ENCODE measurements at regions not wholly inside any gene's neighbourhood (a gene's known extent, or its start where the extent isn't known, plus 50 kb on each side); places are given as distances from the start of the nearest gene placed in this dataset.

GRCh38 chr1:59225594-59226316 is 71.1 kb upstream of the FGGY start:
- no peak for DNase-seq

- no peak for DNase-seq
Observed at GRCh38 chr1:59229138-59229537, 67.8 kb upstream of the FGGY start.

DNA sequence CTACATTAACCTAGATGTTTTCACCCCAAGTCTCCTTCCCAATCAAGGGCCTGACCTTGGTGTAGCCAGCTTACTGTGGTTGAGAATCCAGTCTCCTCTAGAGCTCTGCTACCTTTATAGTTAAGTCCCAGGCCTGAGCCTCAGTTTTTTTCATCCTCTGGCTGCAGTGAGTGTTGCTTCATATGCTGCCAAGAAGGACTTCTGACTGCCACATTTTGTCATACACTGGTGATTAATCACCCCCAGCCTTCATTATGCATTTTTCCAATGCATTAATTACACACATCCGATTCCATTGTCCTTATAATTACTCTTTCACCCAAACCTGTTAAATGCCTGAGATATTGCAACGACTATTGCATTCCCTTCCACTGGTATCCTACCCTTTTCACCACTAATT is 66.3 kb upstream of the FGGY start:
- DNase-seq: no peak

DNA sequence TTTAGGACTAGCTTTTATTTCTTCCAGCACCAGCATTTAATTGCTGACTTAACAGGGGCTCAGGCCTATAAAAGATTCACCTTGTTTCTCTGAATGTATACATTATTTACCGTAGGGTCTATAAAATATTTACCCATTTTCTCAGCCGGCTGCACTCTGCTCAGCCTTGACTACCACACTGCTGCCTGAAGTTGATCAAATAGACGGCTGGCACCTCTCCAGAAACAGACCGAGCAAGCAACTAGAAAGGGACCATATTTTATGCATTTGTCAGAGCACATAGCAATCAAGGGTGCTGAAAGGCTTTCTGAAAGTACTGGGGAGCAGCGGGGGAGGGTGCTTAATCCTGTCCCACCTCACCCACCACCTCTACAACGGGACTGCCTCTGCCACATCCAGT is 64.7 kb upstream of the FGGY start:
- DNase-seq: no peak

DNA sequence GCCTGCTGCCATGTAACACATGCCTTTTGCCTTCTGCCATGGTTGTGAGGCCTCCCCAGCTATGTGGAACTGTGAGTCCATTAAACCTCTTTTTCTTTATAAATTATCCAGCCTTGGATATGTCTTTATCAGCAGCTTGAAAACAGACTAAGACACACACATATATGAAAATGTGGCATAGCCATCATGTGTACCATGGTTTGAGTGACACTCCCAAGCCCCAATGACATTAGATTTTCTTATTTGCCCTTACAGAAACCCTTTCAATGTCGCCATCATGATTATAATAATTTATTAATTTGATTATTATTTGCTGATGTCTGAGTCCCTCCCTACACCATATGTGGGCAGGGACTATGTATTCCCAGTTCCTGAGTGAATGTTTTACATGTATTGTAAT is 63.5 kb upstream of the FGGY start:
- no peak for DNase-seq

- no peak for DNase-seq
Observed at GRCh38 chr1:59236721-59237545, 60.0 kb upstream of the FGGY start.

DNA sequence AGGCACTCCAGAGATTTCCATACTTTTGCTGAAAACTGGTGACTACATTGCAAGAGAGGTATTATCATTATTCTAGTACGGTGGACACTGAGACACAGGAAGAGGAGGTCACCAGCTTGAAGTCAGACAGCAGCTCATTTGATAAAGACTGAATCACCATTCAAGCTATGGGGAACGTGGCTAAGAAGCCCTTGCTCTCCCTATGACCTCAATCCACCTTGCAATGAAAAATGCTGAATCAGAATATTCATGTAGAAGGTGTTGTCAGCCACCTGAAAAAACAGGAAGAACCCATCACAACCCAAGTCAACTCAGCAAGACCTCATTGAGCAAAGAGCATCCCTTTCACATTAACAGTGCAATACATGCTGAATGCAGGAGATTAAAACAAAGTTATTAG is 59.0 kb upstream of the FGGY start:
- DNase-seq: no peak

DNA sequence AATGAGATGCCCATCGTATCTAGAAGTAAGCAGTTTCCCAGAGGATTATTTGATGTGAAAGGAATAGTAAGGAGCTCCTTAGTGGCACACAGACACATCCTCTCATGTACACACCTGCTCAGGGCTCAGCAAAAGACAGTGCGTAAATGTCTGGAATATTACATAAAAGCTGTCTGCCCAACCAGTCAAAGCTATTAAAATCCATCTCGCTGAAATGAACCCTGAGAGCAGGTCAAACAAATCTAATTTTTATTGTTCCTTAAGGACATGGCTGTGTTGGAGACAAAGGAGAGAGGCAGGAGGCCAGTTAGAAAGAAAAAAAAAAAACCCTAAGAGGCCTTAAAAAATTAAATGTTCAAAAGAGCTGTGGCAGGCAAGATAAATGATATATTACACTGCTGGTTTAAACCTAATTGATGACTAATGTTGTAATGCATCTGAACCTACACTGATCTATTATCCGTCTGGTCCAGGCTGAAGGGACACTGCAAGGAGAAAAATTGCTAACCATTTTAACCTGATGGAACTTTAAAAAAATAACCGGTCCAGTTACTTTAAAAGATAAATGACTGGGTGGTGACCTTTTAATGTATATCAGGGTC is 58.5 kb upstream of the FGGY start:
- no peak for DNase-seq

- DNase-seq: no peak
Observed at GRCh38 chr1:59238993-59239392, 57.9 kb upstream of the FGGY start.

DNA sequence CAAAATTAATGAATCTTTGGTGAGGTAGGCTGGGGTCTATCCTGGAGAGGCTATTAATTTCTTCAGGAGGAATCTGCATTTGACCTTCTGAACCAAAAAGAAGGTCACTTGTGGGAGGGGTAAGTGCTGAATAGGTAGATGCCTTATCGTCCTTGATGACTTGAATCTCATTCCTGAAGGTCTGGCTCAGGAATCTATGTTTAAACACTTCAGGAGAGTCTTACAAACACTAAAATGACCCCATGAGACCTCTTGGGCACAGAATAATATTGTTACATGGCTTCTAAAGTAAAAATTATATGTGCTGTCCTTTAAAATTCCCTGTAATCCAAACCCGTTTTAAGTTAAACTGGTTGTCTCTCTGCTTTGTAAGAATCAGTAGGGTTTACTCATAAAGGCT is 55.0 kb upstream of the FGGY start:
- no peak for DNase-seq

DNA sequence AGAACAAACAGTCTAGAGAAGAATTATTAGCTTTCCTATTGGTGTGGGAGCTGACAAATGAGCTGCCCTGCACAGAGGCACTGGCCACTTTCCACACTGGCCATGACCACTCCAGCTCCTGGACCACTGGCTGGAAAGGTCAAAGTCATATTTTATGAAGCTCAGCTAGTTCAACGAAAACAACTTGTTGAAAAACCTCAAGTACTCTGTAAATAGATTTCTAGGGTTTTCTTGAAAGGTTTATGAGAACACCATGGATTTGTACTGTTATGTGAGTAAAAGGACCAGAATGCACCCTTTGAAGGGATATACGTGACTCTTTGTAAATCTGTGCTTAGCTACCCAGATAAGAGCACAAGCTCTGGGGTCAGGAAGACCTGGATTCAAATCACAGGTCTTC is 54.5 kb upstream of the FGGY start:
- DNase-seq: no peak

DNA sequence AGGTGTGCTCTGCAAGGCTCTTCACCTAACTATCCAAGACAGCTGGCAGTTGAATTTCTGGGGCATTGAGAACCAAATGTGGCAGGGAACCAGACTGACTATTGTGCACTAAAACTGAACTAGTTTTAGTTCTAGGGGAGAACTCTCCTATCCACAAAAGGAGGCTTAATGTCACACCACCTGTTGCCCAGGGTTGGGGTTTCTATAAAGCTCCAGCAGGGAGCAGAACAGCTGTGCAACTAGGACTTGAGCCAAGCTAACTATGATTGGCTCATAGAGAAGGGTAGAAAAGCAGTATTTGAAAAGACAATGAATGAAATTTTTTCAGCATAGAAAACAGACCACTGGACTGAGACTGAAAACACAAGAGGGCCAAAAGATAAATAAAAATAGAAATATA is 53.3 kb upstream of the FGGY start:
- no peak for DNase-seq

GRCh38 chr1:59243978-59244377 is 52.9 kb upstream of the FGGY start:
- no peak for DNase-seq

GRCh38 chr1:59244891-59245290 is 52.0 kb upstream of the FGGY start:
- no peak for DNase-seq

Data from activated CD8-positive, alpha-beta memory T cell treated with anti-CD3 and anti-CD28 coated beads, Interleukin-2, amount 50 U/mL, for 4 hours (primary cell).